Activated CD4-positive, alpha-beta T cell treated with anti-CD3 and anti-CD28 coated beads, Interleukin-2, amount 50 U/mL, for 16 hours (primary cell): ENCODE measurements at regions not wholly inside any gene's neighbourhood (a gene's known extent, or its start where the extent isn't known, plus 50 kb on each side); places are given as distances from the start of the nearest gene placed in this dataset.
"Not testable (repeated sequence)": the region's sequence is repeated elsewhere in the genome, so short reads cannot be mapped to it uniquely, and the experiment has no call there.

ENCODE experiments used
- DNase-seq: peaks from one replicate; pipeline ENCODE4 v3.0.0-alpha.2; 2020

- DNase-seq: no peak
Measured at GRCh38 chr2:72028996-72029395, 118.7 kb downstream of the CYP26B1 start.

- DNase-seq: no peak
Measured at GRCh38 chr2:72028351-72028995, 119.2 kb downstream of the CYP26B1 start.

GRCh38 chr2:72027426-72028161 lies 120.1 kb downstream of the CYP26B1 start:
- no peak for DNase-seq

GRCh38 chr2:72026819-72027425 lies 120.7 kb downstream of the CYP26B1 start:
- no peak for DNase-seq

- no peak for DNase-seq
Measured at GRCh38 chr2:72024451-72025175, 123.0 kb downstream of the CYP26B1 start.

- no peak for DNase-seq
Measured at GRCh38 chr2:72023678-72024390, 123.8 kb downstream of the CYP26B1 start.

GRCh38 chr2:72021371-72021770 lies 126.3 kb downstream of the CYP26B1 start:
- not testable (repeated sequence) for DNase-seq

- no peak for DNase-seq
Measured at GRCh38 chr2:72015266-72015665, 132.4 kb downstream of the CYP26B1 start.

- no peak for DNase-seq
Measured at GRCh38 chr2:72014831-72015230, 132.8 kb downstream of the CYP26B1 start.

GRCh38 chr2:72013726-72014125 lies 133.9 kb downstream of the CYP26B1 start:
- DNase-seq: no peak

- DNase-seq: no peak
Measured at GRCh38 chr2:72012886-72013574, 134.6 kb downstream of the CYP26B1 start.

GRCh38 chr2:72011791-72012190 lies 135.9 kb downstream of the CYP26B1 start:
- no peak for DNase-seq

GRCh38 chr2:72011370-72011689 lies 136.3 kb downstream of the CYP26B1 start:
- DNase-seq: no peak

GRCh38 chr2:72010647-72011369 lies 136.9 kb downstream of the CYP26B1 start:
- no peak for DNase-seq

GRCh38 chr2:72008608-72009007 lies 139.1 kb downstream of the CYP26B1 start:
- no peak for DNase-seq

GRCh38 chr2:72007402-72007801 lies 140.3 kb downstream of the CYP26B1 start:
- DNase-seq: no peak

GRCh38 chr2:72006188-72006736 lies 141.4 kb downstream of the CYP26B1 start:
- no peak for DNase-seq

- DNase-seq: no peak
Measured at GRCh38 chr2:72004976-72005375, 142.7 kb downstream of the CYP26B1 start.

- no peak for DNase-seq
Measured at GRCh38 chr2:72004201-72004915, 143.3 kb downstream of the CYP26B1 start.

GRCh38 chr2:72003796-72004195 lies 143.9 kb downstream of the CYP26B1 start:
- no peak for DNase-seq

GRCh38 chr2:72003124-72003523 lies 144.5 kb downstream of the CYP26B1 start:
- no peak for DNase-seq
